ENCODE measurements at regions not wholly inside any gene's neighbourhood (a gene's known extent, or its start where the extent isn't known, plus 50 kb on each side); places are given as distances from the start of the nearest gene placed in this dataset.

GRCh38 chr2:144666032-144666431, 146.1 kb upstream of the ZEB2 start:
- no peak overlapping the region for H3K4me2 ChIP-seq (ENCODE audit: low read length)
- intact Hi-C loops (cut with micrococcal nuclease): no loop called here
- RAD21 ChIA-PET (ENCODE audit: low non-redundant PET in 1 of 2, low total read pairs in 2 of 2, uncharacterized antibody in 2 of 2, unreplicated experiment in 2 of 2): no interaction called here
- H4K20me1 ChIP-seq (ENCODE audit: insufficient read depth): no peaks in the 10 kb centered on the region
- no peaks in the 10 kb centered on the region for H3K79me2 ChIP-seq (ENCODE audit: insufficient read depth, low read length)
- no peak for TF ChIP-seq TCF7L2 (IDR thresholded peaks at IDR 0.05; ENCODE audit: borderline replicate concordance, extremely low read depth, insufficient read depth, insufficient read length)
- no peak for TF ChIP-seq SP1 (IDR thresholded peaks at IDR 0.05; ENCODE audit: low read depth)
- no peak for TF ChIP-seq EZH2phosphoT487 (IDR thresholded peaks at IDR 0.05; ENCODE audit: borderline replicate concordance)
- TF ChIP-seq CTCF (IDR thresholded peaks at IDR 0.05 in 2 of 3, conservative IDR thresholded peaks at IDR 0.05 in 1 of 3; ENCODE audit: borderline replicate concordance in 1 of 3, insufficient read depth in 1 of 3, low read depth in 2 of 3, low read length in 2 of 3): no peak
- TF ChIP-seq CBX3 (IDR thresholded peaks at IDR 0.05; ENCODE audit: low read depth): no peak
- no peak for TF ChIP-seq ZFX (IDR thresholded peaks at IDR 0.05)
- TF ChIP-seq MAX (IDR thresholded peaks at IDR 0.05): no peak
- no peak for TF ChIP-seq EZH2 (IDR thresholded peaks at IDR 0.05)
- no peaks in the 10 kb centered on the region for H3K27me3 ChIP-seq (ENCODE audit: insufficient read depth, low read length)
- H3K36me3 ChIP-seq (ENCODE audit: control insufficient read depth in 1 of 2, insufficient read depth in 2 of 2, low read length in 2 of 2): no peaks in the 10 kb centered on the region
- ATAC-seq (no peak), DNase-seq (ENCODE audit: low read depth, low spot score) (no peak)
- H3K27ac ChIP-seq (ENCODE audit: low read depth, low read length): no peak overlapping the region
- CTCF ChIA-PET: no interaction called here
- no TSS peak for BruUV-seq (replicated peaks)
- no peaks in the 10 kb centered on the region for H3K9me3 ChIP-seq (ENCODE audit: control insufficient read depth in 1 of 2, insufficient read depth in 1 of 2, low read depth in 1 of 2, low read length in 2 of 2)
- POLR2A ChIA-PET: no interaction called here
- H3K4me3 ChIP-seq (replicated peaks in 1 of 2; ENCODE audit: low read depth in 1 of 2, low read length in 2 of 2): no peak overlapping the region
- H3K9me2 ChIP-seq (ENCODE audit: insufficient read depth): no peaks in the 10 kb centered on the region
- H3K4me1 ChIP-seq (ENCODE audit: control insufficient read depth in 1 of 2, insufficient read depth in 2 of 2, low read length in 2 of 2): peaks cover 0 to 1% of the 10 kb centered on the region in 2 experiments; a peak in 2 of 4 replicates
- H2AFZ ChIP-seq (ENCODE audit: low read depth, low read length, poor library complexity, severe bottlenecking): no peak overlapping the region
- H3K9ac ChIP-seq (ENCODE audit: low read length): no peak overlapping the region

DNA sequence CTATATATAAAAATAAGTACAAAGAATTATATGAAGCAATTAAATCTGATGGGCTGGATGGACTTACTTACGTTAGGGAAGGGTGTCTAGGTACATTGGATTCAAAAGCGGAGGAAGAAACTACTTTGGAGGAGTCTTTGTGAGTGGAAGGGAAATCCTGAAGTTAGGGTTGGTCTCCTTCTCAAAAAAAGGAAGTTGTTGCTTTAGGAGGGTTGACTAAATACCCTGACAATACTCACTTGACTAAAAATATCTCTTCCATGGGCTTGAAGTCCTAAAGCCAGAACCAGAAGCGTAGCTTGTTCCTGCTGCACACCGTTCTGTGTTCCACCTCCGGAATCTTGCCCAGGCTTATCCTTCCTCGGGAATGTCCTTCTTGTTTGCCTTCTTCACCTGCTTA, 143.3 kb upstream of the ZEB2 start:
- no peaks in the 10 kb centered on the region for H3K9me3 ChIP-seq (ENCODE audit: control insufficient read depth in 1 of 2, insufficient read depth in 1 of 2, low read depth in 1 of 2, low read length in 2 of 2)
- DNase-seq (ENCODE audit: low read depth, low spot score) (no peak), ATAC-seq (no peak)
- H4K20me1 ChIP-seq (ENCODE audit: insufficient read depth): no peaks in the 10 kb centered on the region
- H3K4me2 ChIP-seq (ENCODE audit: low read length): no peak overlapping the region
- RAD21 ChIA-PET (ENCODE audit: low non-redundant PET in 1 of 2, low total read pairs in 2 of 2, uncharacterized antibody in 2 of 2, unreplicated experiment in 2 of 2): no interaction called here
- H3K4me3 ChIP-seq (replicated peaks in 1 of 2; ENCODE audit: low read depth in 1 of 2, low read length in 2 of 2): no peak overlapping the region
- H3K4me1 ChIP-seq (ENCODE audit: control insufficient read depth in 1 of 2, insufficient read depth in 2 of 2, low read length in 2 of 2): peaks cover 2 to 22% of the 10 kb centered on the region in 2 experiments
- CTCF ChIA-PET: no interaction called here
- TF ChIP-seq CEBPB (IDR thresholded peaks at IDR 0.05; ENCODE audit: low read depth) (no peak), CTCF (IDR thresholded peaks at IDR 0.05 in 2 of 3, conservative IDR thresholded peaks at IDR 0.05 in 1 of 3; ENCODE audit: borderline replicate concordance in 1 of 3, insufficient read depth in 1 of 3, low read depth in 2 of 3, low read length in 2 of 3) (no peak), TCF7L2 (IDR thresholded peaks at IDR 0.05; ENCODE audit: borderline replicate concordance, extremely low read depth, insufficient read depth, insufficient read length) (no peak), RAD21 (IDR thresholded peaks at IDR 0.05; ENCODE audit: low read depth) (no peak), EZH2 (IDR thresholded peaks at IDR 0.05) (no peak), SIN3A (IDR thresholded peaks at IDR 0.05; ENCODE audit: low read depth) (no peak), FOSL1 (IDR thresholded peaks at IDR 0.05; ENCODE audit: low read depth) (no peak), JUND (IDR thresholded peaks at IDR 0.05) (no peak), MAX (IDR thresholded peaks at IDR 0.05) (no peak)
- TF ChIP-seq, protein P1, sequence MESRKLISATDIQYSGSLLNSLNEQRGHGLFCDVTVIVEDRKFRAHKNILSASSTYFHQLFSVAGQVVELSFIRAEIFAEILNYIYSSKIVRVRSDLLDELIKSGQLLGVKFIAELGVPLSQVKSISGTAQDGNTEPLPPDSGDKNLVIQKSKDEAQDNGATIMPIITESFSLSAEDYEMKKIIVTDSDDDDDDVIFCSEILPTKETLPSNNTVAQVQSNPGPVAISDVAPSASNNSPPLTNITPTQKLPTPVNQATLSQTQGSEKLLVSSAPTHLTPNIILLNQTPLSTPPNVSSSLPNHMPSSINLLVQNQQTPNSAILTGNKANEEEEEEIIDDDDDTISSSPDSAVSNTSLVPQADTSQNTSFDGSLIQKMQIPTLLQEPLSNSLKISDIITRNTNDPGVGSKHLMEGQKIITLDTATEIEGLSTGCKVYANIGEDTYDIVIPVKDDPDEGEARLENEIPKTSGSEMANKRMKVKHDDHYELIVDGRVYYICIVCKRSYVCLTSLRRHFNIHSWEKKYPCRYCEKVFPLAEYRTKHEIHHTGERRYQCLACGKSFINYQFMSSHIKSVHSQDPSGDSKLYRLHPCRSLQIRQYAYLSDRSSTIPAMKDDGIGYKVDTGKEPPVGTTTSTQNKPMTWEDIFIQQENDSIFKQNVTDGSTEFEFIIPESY (IDR thresholded peaks at IDR 0.05; ENCODE audit: extremely low read depth, insufficient replicate concordance, low read length): no peak
- BruUV-seq (replicated peaks): no TSS peak
- no peaks in the 10 kb centered on the region for H3K36me3 ChIP-seq (ENCODE audit: control insufficient read depth in 1 of 2, insufficient read depth in 2 of 2, low read length in 2 of 2)
- no peak overlapping the region for H3K27ac ChIP-seq (ENCODE audit: low read depth, low read length)
- H3K79me2 ChIP-seq (ENCODE audit: insufficient read depth, low read length): no peaks in the 10 kb centered on the region
- no peak overlapping the region for H3K9ac ChIP-seq (ENCODE audit: low read length)
- POLR2A ChIA-PET: no interaction called here
- intact Hi-C loops (cut with micrococcal nuclease): no loop called here
- H3K27me3 ChIP-seq (ENCODE audit: insufficient read depth, low read length): no peaks in the 10 kb centered on the region
- no peaks in the 10 kb centered on the region for H3K9me2 ChIP-seq (ENCODE audit: insufficient read depth)
- no peak overlapping the region for H2AFZ ChIP-seq (ENCODE audit: low read depth, low read length, poor library complexity, severe bottlenecking)
